Colonic mucosa (tissue), 4 donors: ENCODE measurements at regions not wholly inside any gene's neighbourhood (a gene's known extent, or its start where the extent isn't known, plus 50 kb on each side); places are given as distances from the start of the nearest gene placed in this dataset.

Source experiments
- DNase-seq: peaks from one replicate; pipeline ENCODE4 v3.0.0-alpha.2; 2020
- H3K27ac ChIP-seq: fragments of 200-600 bp; one replicate; pipeline ENCODE4 v1.8.0; 2021
- H3K27me3 ChIP-seq: fragments of 200-600 bp; one replicate; pipeline ENCODE4 v1.8.0; 2021
- H3K36me3 ChIP-seq: fragments of 200-600 bp; one replicate; pipeline ENCODE4 v1.8.0; 2021
- H3K4me1 ChIP-seq: fragments of 200-600 bp; one replicate; pipeline ENCODE4 v1.8.0; 2021; ENCODE audit warnings: mild to moderate bottlenecking
- H3K4me3 ChIP-seq: fragments of 200-600 bp; one replicate; pipeline ENCODE4 v1.8.0; 2021
- H3K9ac ChIP-seq, 2 donors: one replicate each; pipeline ENCODE4 v1.7.0; 2013; ENCODE audit warnings: control low read depth in 2 of 2, low read depth in 2 of 2, low read length in 2 of 2
- H3K9me3 ChIP-seq: fragments of 200-600 bp; one replicate; pipeline ENCODE4 v1.8.0; 2021
- intact Hi-C: fragments of 100-400 bp; cut with DNase I; formaldehyde crosslinking; loops from one replicate; pipeline ENCODE4 v1.14.1; 2022
- TF ChIP-seq, protein P1 (sequence below): fragments of 200-600 bp; IDR thresholded peaks from one replicate; pipeline ENCODE4 v1.8.0; 2022; ENCODE audit warnings: antibody characterized with exemption, mild to moderate bottlenecking
- donor health status: healthy.
- donor health status: DM: no; HTN: no; CAD: no.
- donor health status: DM: no; HTN: no; CAD: no.

DNA sequence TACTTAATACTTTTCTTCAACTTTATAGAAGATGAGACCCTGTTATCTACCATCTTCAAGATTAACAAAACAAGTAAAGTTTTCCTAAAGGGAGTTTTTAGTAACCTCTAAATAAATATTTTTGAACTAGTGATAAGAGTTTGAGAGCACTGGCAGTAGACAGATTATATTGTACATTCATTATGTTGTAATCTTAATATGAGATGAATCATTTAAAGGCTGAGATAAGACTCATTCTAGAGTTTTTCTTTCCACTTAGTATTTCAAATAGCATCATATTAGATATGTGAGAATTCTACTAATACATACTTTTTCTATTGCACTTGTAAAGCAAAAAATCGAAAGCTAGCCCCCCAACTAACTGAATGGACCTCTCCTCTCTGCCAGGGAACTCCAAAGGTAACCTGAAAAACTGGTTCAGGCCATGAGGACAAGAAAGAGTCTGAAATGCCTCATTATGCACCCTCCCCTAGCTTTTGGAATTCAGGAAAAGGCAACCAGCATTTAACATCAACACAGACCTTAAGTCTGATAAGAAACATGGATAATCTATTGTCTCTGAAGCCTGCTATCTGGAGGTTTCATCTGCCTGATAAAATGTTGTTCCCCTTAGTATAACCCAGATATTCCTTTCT lies 875.4 kb upstream of the SLC10A2 start:
- Histone ChIP-seq H3K36me3 (no peaks in the 10 kb centered on the region), H3K4me3 (no peak overlapping the region), H3K27me3 (no peaks in the 10 kb centered on the region), H3K9ac (no peak overlapping the region), H3K27ac (no peak overlapping the region), H3K9me3 (no peaks in the 10 kb centered on the region), H3K4me1 (no peaks in the 10 kb centered on the region)
- no peak for DNase-seq
- TF ChIP-seq, protein P1, sequence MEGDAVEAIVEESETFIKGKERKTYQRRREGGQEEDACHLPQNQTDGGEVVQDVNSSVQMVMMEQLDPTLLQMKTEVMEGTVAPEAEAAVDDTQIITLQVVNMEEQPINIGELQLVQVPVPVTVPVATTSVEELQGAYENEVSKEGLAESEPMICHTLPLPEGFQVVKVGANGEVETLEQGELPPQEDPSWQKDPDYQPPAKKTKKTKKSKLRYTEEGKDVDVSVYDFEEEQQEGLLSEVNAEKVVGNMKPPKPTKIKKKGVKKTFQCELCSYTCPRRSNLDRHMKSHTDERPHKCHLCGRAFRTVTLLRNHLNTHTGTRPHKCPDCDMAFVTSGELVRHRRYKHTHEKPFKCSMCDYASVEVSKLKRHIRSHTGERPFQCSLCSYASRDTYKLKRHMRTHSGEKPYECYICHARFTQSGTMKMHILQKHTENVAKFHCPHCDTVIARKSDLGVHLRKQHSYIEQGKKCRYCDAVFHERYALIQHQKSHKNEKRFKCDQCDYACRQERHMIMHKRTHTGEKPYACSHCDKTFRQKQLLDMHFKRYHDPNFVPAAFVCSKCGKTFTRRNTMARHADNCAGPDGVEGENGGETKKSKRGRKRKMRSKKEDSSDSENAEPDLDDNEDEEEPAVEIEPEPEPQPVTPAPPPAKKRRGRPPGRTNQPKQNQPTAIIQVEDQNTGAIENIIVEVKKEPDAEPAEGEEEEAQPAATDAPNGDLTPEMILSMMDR = no peak
- intact Hi-C loops = no loop called here

DNA sequence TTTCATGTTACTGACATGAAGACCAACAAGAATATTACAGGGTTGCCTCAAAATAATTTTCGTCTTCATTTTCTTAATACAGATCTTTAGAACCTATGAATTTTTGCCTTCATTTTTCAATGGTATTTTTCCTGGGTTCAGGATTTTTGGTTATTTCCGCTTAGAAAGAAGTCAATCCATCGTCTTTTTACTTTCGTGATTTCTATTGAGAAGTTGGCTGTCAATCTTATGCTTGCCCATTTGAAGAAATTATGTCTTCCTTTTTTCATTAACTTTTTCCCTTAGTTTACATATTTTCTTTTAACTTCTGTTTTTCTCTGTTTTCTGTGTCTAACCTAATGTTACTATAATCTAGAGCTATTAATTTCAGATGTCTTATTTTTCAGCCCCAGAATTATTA lies 868.9 kb upstream of the SLC10A2 start:
- Histone ChIP-seq H3K27ac (no peak overlapping the region), H3K4me3 (no peak overlapping the region), H3K9me3 (no peaks in the 10 kb centered on the region), H3K4me1 (no peaks in the 10 kb centered on the region), H3K36me3 (no peaks in the 10 kb centered on the region), H3K9ac (no peak overlapping the region), H3K27me3 (no peaks in the 10 kb centered on the region)
- TF ChIP-seq, protein P1 = no peak
- DNase-seq = no peak
- intact Hi-C loops = no loop called here

DNA sequence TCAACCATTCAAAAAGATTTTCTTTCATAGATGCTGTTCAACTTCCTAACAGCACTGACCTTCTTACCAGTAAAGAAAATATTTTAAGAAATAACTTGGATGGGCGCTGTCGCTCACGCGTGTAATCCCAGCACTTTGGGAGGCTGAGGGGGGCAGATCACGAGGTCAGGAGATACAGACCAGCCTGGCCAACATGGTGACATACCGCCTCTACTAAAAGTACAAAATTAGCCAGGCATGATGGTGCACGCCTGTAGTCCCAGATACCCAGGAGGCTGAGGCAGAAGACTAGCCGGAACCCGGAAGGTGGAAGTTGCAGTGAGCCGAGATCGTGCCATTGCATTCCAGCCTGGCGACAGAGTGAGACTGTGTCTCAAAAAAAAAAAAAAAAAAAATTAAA lies 865.7 kb upstream of the SLC10A2 start:
- Histone ChIP-seq H3K27me3 (no peaks in the 10 kb centered on the region), H3K4me3 (no peak overlapping the region), H3K9ac (no peak overlapping the region), H3K36me3 (no peaks in the 10 kb centered on the region), H3K4me1 (no peaks in the 10 kb centered on the region), H3K9me3 (no peaks in the 10 kb centered on the region), H3K27ac (no peak overlapping the region)
- intact Hi-C loops = no loop called here
- TF ChIP-seq, protein P1 = no peak
- DNase-seq = no peak

DNA sequence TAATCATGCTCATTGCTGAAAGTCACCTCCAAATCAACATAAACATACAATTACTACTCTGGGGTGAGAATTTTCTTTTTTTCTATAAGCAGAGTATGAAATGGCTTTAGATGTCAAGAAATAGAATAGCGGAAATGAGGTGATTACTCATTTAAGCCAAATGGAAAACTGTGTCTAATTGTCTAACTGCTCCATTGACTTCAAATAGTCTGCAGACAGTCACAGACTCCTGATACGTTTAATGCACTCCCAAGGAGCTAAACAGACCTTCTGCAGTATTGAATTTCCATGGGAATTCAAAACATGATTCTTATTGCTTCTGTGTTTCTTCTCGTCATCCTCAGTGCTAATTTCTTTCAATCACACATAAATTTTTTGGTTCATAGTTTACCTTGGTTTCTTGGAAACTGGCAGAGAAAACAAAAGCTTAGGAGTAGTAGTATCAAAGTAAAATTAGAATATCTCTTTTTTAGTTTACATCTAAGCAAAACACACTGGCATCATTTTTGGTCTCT lies 865.2 kb upstream of the SLC10A2 start:
- Histone ChIP-seq H3K9ac (no peak overlapping the region), H3K4me1 (no peaks in the 10 kb centered on the region), H3K4me3 (no peak overlapping the region), H3K27ac (no peak overlapping the region), H3K36me3 (no peaks in the 10 kb centered on the region), H3K9me3 (no peaks in the 10 kb centered on the region), H3K27me3 (no peaks in the 10 kb centered on the region)
- intact Hi-C loops = no loop called here
- no peak for DNase-seq
- TF ChIP-seq, protein P1 = no peak

DNA sequence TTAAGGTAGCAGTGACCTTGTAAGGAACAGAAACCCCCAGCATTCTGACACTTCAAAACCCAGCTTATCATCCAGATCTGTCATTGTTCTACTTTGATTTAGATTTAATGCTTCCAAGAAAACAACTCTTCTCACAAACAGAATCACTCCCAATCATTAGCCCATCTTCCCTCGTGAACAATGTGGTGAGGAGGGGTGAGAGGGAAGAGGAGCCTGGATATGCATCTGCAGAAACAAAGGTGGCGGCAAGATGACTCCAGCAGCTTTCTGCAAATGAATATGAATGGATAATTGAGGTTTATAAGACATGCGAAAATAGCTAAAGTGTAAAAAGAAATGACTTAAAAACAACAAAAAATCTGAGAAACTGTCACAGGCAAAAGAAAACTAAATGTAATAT lies 859.9 kb upstream of the SLC10A2 start:
- Histone ChIP-seq H3K9me3 (no peaks in the 10 kb centered on the region), H3K27ac (no peak overlapping the region), H3K4me1 (no peaks in the 10 kb centered on the region), H3K36me3 (no peaks in the 10 kb centered on the region), H3K9ac (no peak overlapping the region), H3K4me3 (no peak overlapping the region), H3K27me3 (no peaks in the 10 kb centered on the region)
- TF ChIP-seq, protein P1 = no peak
- no peak for DNase-seq
- intact Hi-C loops = no loop called here
